ENCODE measurements at regions not wholly inside any gene's neighbourhood (a gene's known extent, or its start where the extent isn't known, plus 50 kb on each side); places are given as distances from the start of the nearest gene placed in this dataset.

DNA sequence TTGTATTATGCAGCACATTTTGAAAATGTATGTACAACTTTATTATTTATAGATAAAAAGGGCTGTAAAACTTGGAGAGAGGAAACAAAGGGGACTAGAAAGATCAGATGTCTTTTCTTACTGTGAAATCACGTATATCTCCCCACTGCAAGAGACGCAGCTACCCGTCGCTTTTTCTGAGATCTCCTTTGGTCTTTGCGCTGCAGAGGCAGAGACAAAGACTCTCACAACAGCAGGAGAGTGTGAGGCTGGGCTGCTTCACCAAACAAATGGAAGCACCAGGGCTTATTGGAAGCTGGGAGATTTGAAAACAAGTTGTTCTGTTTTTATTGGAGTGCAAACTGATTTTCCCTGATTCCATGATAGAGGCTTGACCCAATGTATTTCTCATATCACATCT lies 129.0 kb upstream of the PARD3B start:
- no peak overlapping the region for H3K27ac ChIP-seq (replicated peaks in 1 of 4)
- no peaks in the 10 kb centered on the region for H3K4me1 ChIP-seq
- 86% methylated on average over 5 of the region's 5 CpGs for WGBS
- DNase-seq (ENCODE audit: extremely low spot score) = no peak
- no peak for TF ChIP-seq POLR2A (IDR thresholded peaks at IDR 0.05; ENCODE audit: low read depth)
- TF ChIP-seq EP300 (IDR thresholded peaks at IDR 0.05) = no peak
- no peak for TF ChIP-seq POLR2AphosphoS5 (IDR thresholded peaks at IDR 0.05)
- TF ChIP-seq, protein P1, sequence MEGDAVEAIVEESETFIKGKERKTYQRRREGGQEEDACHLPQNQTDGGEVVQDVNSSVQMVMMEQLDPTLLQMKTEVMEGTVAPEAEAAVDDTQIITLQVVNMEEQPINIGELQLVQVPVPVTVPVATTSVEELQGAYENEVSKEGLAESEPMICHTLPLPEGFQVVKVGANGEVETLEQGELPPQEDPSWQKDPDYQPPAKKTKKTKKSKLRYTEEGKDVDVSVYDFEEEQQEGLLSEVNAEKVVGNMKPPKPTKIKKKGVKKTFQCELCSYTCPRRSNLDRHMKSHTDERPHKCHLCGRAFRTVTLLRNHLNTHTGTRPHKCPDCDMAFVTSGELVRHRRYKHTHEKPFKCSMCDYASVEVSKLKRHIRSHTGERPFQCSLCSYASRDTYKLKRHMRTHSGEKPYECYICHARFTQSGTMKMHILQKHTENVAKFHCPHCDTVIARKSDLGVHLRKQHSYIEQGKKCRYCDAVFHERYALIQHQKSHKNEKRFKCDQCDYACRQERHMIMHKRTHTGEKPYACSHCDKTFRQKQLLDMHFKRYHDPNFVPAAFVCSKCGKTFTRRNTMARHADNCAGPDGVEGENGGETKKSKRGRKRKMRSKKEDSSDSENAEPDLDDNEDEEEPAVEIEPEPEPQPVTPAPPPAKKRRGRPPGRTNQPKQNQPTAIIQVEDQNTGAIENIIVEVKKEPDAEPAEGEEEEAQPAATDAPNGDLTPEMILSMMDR (IDR thresholded peaks at IDR 0.05) = no peak
- no peaks in the 10 kb centered on the region for H3K27me3 ChIP-seq
- no peaks in the 10 kb centered on the region for H3K36me3 ChIP-seq
- intact Hi-C loops (cut with DNase I) = no loop called here
- H3K4me3 ChIP-seq = no peak overlapping the region
- H3K9me3 ChIP-seq = no peaks in the 10 kb centered on the region

DNA sequence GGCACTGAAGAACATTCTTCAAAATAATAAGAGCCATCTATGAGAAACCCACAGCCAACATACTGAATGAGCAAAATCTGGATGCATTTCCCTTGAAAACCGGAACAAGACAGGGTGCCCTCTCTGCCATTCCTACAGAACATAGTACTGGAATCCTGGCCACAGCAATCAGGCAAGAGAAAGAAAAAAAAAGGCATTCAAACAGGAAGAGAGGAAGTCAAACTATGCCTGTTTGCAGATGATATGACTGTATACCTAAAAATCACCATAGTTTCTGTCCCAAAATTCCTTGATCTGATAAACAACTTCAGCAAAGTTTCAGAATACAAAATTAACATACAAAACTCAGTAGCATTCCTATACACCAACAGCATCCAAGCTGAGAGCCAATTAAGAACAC lies 119.5 kb upstream of the PARD3B start:
- no peaks in the 10 kb centered on the region for H3K36me3 ChIP-seq
- no peaks in the 10 kb centered on the region for H3K4me1 ChIP-seq

DNA sequence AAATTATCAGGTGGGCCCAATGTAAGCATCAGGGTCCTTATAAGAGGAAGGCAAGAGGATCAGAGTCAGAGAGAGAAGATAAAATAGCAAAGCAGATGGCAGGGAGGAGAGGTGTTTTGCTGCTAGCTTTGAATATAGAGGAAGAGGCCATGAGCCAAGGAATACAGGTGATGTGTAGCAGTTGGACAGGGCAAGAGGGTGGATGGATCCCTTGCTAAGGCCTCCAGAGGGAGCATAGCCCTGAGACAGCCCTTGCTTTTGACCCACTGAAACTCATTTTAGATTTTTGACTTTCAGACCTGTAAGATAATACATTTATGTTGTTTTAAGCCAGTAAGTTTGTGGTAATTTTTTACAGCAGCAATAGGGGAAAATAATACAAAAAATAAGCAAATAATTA lies 116.6 kb upstream of the PARD3B start:
- Histone ChIP-seq H3K9me3 (peaks cover 0 to 17% (median 10%) of the 10 kb centered on the region in 4 donors), H3K4me1 (no peaks in the 10 kb centered on the region), H3K36me3 (no peaks in the 10 kb centered on the region), H3K27me3 (no peaks in the 10 kb centered on the region), H3K27ac (replicated peaks in 1 of 4) (no peak overlapping the region), H3K4me3 (no peak overlapping the region)
- intact Hi-C loops (cut with DNase I) = no loop called here
- TF ChIP-seq, protein P1 (IDR thresholded peaks at IDR 0.05) = no peak
- TF ChIP-seq POLR2A (IDR thresholded peaks at IDR 0.05; ENCODE audit: low read depth) = no peak
- TF ChIP-seq POLR2AphosphoS5 (IDR thresholded peaks at IDR 0.05) = no peak
- no peak for DNase-seq (ENCODE audit: extremely low spot score)

More for the DNA sequence above, 119.5 kb upstream of the PARD3B start:
- TF ChIP-seq POLR2A (IDR thresholded peaks at IDR 0.05; ENCODE audit: low read depth) (no peak), EP300 (IDR thresholded peaks at IDR 0.05) (no peak), POLR2AphosphoS5 (IDR thresholded peaks at IDR 0.05) (no peak)
- TF ChIP-seq, protein P1 (IDR thresholded peaks at IDR 0.05) = no peak
- Histone ChIP-seq H3K27ac (replicated peaks in 1 of 4) (no peak overlapping the region), H3K27me3 (no peaks in the 10 kb centered on the region), H3K9me3 (no peaks in the 10 kb centered on the region), H3K4me3 (no peak overlapping the region)
- intact Hi-C loops (cut with DNase I) = no loop called here
- 96% methylated on average over 1 of the region's 1 CpG for WGBS
- no peak for DNase-seq (ENCODE audit: extremely low spot score)

DNA sequence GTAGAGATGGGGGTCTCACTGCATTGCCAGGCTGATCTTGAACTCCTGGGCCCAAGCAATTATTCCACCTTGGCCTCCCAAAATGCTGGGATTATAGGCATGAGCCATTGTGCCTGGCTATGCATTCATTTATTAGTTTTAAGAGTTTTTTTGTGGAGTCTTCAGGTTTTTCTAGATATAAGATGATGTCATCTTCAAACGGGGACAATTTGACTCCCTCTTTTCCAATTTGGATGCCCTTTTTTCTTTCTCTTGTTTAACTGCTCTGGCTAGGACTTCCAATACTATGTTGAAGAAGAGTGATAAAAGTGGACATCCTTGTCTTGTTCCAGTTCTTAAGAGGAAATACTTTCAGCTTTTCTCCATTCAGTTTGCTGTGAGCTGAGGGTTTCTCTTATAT lies 113.7 kb upstream of the PARD3B start:
- no peaks in the 10 kb centered on the region for H3K27me3 ChIP-seq
- WGBS = 87% methylated on average over 1 of the region's 1 CpG
- peaks cover 0 to 7% (median 0%) of the 10 kb centered on the region in 4 donors for H3K4me1 ChIP-seq
- H3K9me3 ChIP-seq = peaks cover 0 to 17% (median 10%) of the 10 kb centered on the region in 4 donors
- intact Hi-C loops (cut with DNase I) = no loop called here
- H3K4me3 ChIP-seq = no peak overlapping the region
- DNase-seq (ENCODE audit: extremely low spot score) = no peak
- no peak for TF ChIP-seq POLR2AphosphoS5 (IDR thresholded peaks at IDR 0.05)
- TF ChIP-seq POLR2A (IDR thresholded peaks at IDR 0.05; ENCODE audit: low read depth) = no peak
- TF ChIP-seq EP300 (IDR thresholded peaks at IDR 0.05) = no peak
- TF ChIP-seq, protein P1 (IDR thresholded peaks at IDR 0.05) = no peak
- H3K36me3 ChIP-seq = no peaks in the 10 kb centered on the region
- H3K27ac ChIP-seq (replicated peaks in 1 of 4) = no peak overlapping the region

DNA sequence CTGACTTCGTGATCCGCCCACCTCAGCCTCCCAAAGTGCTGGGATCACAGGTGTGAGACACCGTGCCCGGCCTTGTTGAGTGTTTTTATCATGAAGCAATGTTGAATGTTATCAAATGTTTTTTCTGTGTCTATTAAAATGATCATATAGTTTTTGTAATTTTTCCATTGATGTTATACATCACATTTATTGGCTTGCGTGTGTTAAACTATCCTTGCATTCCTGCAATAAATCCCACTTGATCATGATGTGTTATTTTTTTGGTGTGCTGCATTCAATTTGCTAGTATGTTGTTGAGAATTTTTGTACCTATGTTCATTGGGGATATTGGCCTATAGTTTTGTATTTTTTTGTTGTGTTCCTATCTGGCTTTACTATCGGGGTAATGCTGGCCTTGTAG lies 113.1 kb upstream of the PARD3B start:
- H3K4me3 ChIP-seq = no peak overlapping the region
- intact Hi-C loops (cut with DNase I) = no loop called here
- DNase-seq (ENCODE audit: extremely low spot score) = no peak
- WGBS = 93% methylated on average over 6 of the region's 6 CpGs
- H3K9me3 ChIP-seq = peaks cover 0 to 17% (median 10%) of the 10 kb centered on the region in 4 donors
- TF ChIP-seq EP300 (IDR thresholded peaks at IDR 0.05) (no peak), POLR2AphosphoS5 (IDR thresholded peaks at IDR 0.05) (no peak), POLR2A (IDR thresholded peaks at IDR 0.05; ENCODE audit: low read depth) (no peak)
- TF ChIP-seq, protein P1 (IDR thresholded peaks at IDR 0.05) = no peak
- H3K36me3 ChIP-seq = no peaks in the 10 kb centered on the region
- H3K27me3 ChIP-seq = no peaks in the 10 kb centered on the region
- peaks cover 0 to 7% (median 0%) of the 10 kb centered on the region in 4 donors for H3K4me1 ChIP-seq
- H3K27ac ChIP-seq (replicated peaks in 1 of 4) = no peak overlapping the region

All from esophagus muscularis mucosa (tissue), 4 donors.